HEK293 (cell line): ENCODE measurements at regions not wholly inside any gene's neighbourhood (a gene's known extent, or its start where the extent isn't known, plus 50 kb on each side); places are given as distances from the start of the nearest gene placed in this dataset.

Source experiments
- CTCF ChIA-PET: fragments of 350-600 bp; formaldehyde crosslinking; extraction: SDS; loops from one replicate; lab custom pipeline; 2021; ENCODE audit warnings: antibody characterized with exemption; lab: Yijun Ruan, JAX
- POLR2A ChIA-PET: fragments of 300-600 bp; formaldehyde crosslinking; extraction: SDS; loops from one replicate; lab custom pipeline; 2020; ENCODE audit warnings: antibody characterized with exemption, inconsistent platforms; lab: Yijun Ruan, JAX
- H3K27ac ChIP-seq: fragments of 200-500 bp; sonication (Bioruptor generic); 2 replicates; pipeline ENCODE4 v1.5.1; 2014; ENCODE audit warnings: low read depth, low read length, control low read depth, inconsistent platforms; ENCODE audit errors: extremely low read depth
- H3K36me3 ChIP-seq, 2 experiments: fragments of 200-500 bp in 1 of 2; sonication (Bioruptor generic) in 1 of 2; 1 replicate in 1 of 2; 2 replicates in 1 of 2; pipeline ENCODE4 v1.5.1; 2014 to 2017; ENCODE audit warnings: inconsistent platforms in 2 of 2, low read length in 2 of 2; ENCODE audit not compliant: control insufficient read depth in 2 of 2, insufficient read depth in 1 of 2
- H3K4me1 ChIP-seq: fragments of 200-500 bp; sonication (Bioruptor generic); 2 replicates; pipeline ENCODE4 v1.5.1; 2014; ENCODE audit warnings: mild to moderate bottlenecking, low read length, inconsistent platforms; ENCODE audit not compliant: control insufficient read depth, insufficient read depth
- H3K4me3 ChIP-seq: 2 replicates; pipeline ENCODE4 v1.5.1; 2011; ENCODE audit warnings: low read depth, mild to moderate bottlenecking, control low read depth, low read length, moderate library complexity
- H3K9me3 ChIP-seq: fragments of 200-500 bp; sonication (Bioruptor generic); 2 replicates; pipeline ENCODE4 v1.5.1; 2014; ENCODE audit warnings: low read depth, low read length, inconsistent platforms; ENCODE audit not compliant: control insufficient read depth, insufficient read depth
- BCL11A ChIP-seq: fragments of 450-650 bp; formaldehyde crosslinking; IDR thresholded peaks from 2 replicates; pipeline ENCODE4 v1.5.1; 2016; ENCODE audit warnings: low read depth, missing biosample characterization, missing genetic modification characterization
- BCL11B ChIP-seq: fragments of 450-650 bp; formaldehyde crosslinking; IDR thresholded peaks from 2 replicates; pipeline ENCODE4 v1.5.1; 2016; ENCODE audit warnings: low read depth, missing biosample characterization, missing genetic modification characterization
- KLF1 ChIP-seq: fragments of 450-650 bp; formaldehyde crosslinking; IDR thresholded peaks from 2 replicates; pipeline ENCODE4 v1.5.1; 2016; ENCODE audit warnings: missing biosample characterization, missing genetic modification characterization
- SP2 ChIP-seq: fragments of 450-650 bp; formaldehyde crosslinking; IDR thresholded peaks from 2 replicates; pipeline ENCODE4 v1.5.1; 2016; ENCODE audit warnings: missing biosample characterization, missing genetic modification characterization
- SP3 ChIP-seq: fragments of 450-650 bp; formaldehyde crosslinking; IDR thresholded peaks from 2 replicates; pipeline ENCODE4 v1.5.1; 2016; ENCODE audit warnings: missing biosample characterization, missing genetic modification characterization
- ZBTB44 ChIP-seq: fragments of 450-650 bp; IDR thresholded peaks from 2 replicates; pipeline ENCODE4 v1.5.1; 2018; ENCODE audit warnings: missing biosample characterization, mild to moderate bottlenecking, missing genetic modification characterization
- ZBTB8A ChIP-seq: fragments of 450-650 bp; formaldehyde crosslinking; IDR thresholded peaks from 2 replicates; pipeline ENCODE4 v1.5.1; 2016; ENCODE audit warnings: missing biosample characterization, missing genetic modification characterization
- ZFP3 ChIP-seq: fragments of 450-650 bp; formaldehyde crosslinking; IDR thresholded peaks from 2 replicates; pipeline ENCODE4 v1.5.1; 2016; ENCODE audit warnings: low read depth, missing biosample characterization, missing genetic modification characterization
- ZNF174 ChIP-seq: fragments of 450-650 bp; formaldehyde crosslinking; IDR thresholded peaks from 2 replicates; pipeline ENCODE4 v1.5.0; 2017; ENCODE audit warnings: missing biosample characterization, mild to moderate bottlenecking, missing genetic modification characterization
- ZNF221 ChIP-seq: fragments of 450-650 bp; formaldehyde crosslinking; IDR thresholded peaks from 2 replicates; pipeline ENCODE4 v1.5.1; 2017; ENCODE audit warnings: missing biosample characterization, missing genetic modification characterization, borderline replicate concordance
- ZNF23 ChIP-seq: fragments of 450-650 bp; formaldehyde crosslinking; IDR thresholded peaks from 2 replicates; pipeline ENCODE4 v1.5.1; 2016; ENCODE audit warnings: missing biosample characterization, missing genetic modification characterization, borderline replicate concordance
- ZNF335 ChIP-seq: fragments of 450-650 bp; formaldehyde crosslinking; conservative IDR thresholded peaks from 2 replicates; pipeline ENCODE4 v1.5.1; 2016; ENCODE audit warnings: missing biosample characterization, missing genetic modification characterization
- ZNF341 ChIP-seq: fragments of 450-650 bp; formaldehyde crosslinking; IDR thresholded peaks from 2 replicates; pipeline ENCODE4; 2016; ENCODE audit warnings: low read depth, missing biosample characterization, missing genetic modification characterization
- ZNF354C ChIP-seq: fragments of 450-650 bp; formaldehyde crosslinking; IDR thresholded peaks from 2 replicates; pipeline ENCODE4 v1.5.1; 2016; ENCODE audit warnings: missing biosample characterization, missing genetic modification characterization, low read depth, borderline replicate concordance
- ZNF423 ChIP-seq: fragments of 450-650 bp; formaldehyde crosslinking; IDR thresholded peaks from 2 replicates; pipeline ENCODE4 v1.5.1; 2016; ENCODE audit warnings: missing biosample characterization, missing genetic modification characterization
- ZNF521 ChIP-seq: fragments of 450-650 bp; formaldehyde crosslinking; IDR thresholded peaks from 2 replicates; pipeline ENCODE4 v1.5.1; 2017; ENCODE audit warnings: missing biosample characterization, mild to moderate bottlenecking, missing genetic modification characterization
- ZNF549 ChIP-seq: fragments of 450-650 bp; IDR thresholded peaks from 2 replicates; pipeline ENCODE4 v1.5.1; 2018; ENCODE audit warnings: missing biosample characterization, missing genetic modification characterization, mild to moderate bottlenecking, inconsistent platforms, moderate library complexity
- ZNF580 ChIP-seq: fragments of 450-650 bp; formaldehyde crosslinking; IDR thresholded peaks from 2 replicates; pipeline ENCODE4 v1.5.1; 2016; ENCODE audit warnings: missing biosample characterization, missing genetic modification characterization
- ZNF596 ChIP-seq: fragments of 450-650 bp; IDR thresholded peaks from 2 replicates; pipeline ENCODE4 v1.5.0; 2018; ENCODE audit warnings: missing biosample characterization, mild to moderate bottlenecking, missing genetic modification characterization, moderate library complexity
- ZNF629 ChIP-seq: fragments of 450-650 bp; formaldehyde crosslinking; IDR thresholded peaks from 2 replicates; pipeline ENCODE4 v1.5.1; 2017; ENCODE audit warnings: missing biosample characterization, missing genetic modification characterization
- ZNF658 ChIP-seq: fragments of 450-650 bp; formaldehyde crosslinking; IDR thresholded peaks from 2 replicates; pipeline ENCODE4; 2016; ENCODE audit warnings: missing biosample characterization, missing genetic modification characterization
- ZNF768 ChIP-seq: fragments of 450-650 bp; formaldehyde crosslinking; IDR thresholded peaks from 2 replicates; pipeline ENCODE4 v1.5.1; 2018; ENCODE audit warnings: missing biosample characterization, mild to moderate bottlenecking, missing genetic modification characterization
- TF ChIP-seq, protein P1 (sequence below): fragments of 450-650 bp; formaldehyde crosslinking; IDR thresholded peaks from 2 replicates; pipeline ENCODE4 v1.5.1; 2016; ENCODE audit warnings: missing biosample characterization, missing genetic modification characterization, borderline replicate concordance
- TF ChIP-seq, protein P2 (sequence below): fragments of 450-650 bp; formaldehyde crosslinking; IDR thresholded peaks from 2 replicates; pipeline ENCODE4 v1.5.1; 2017; ENCODE audit warnings: missing biosample characterization, missing genetic modification characterization

- TF ChIP-seq ZNF596 (tag by site-specific recombination) (no peak), ZNF549 (no peak), ZNF768 (tag by site-specific recombination) (no peak), ZNF658 (no peak), SP2 (tag by site-specific recombination) (no peak), BCL11A (tag by site-specific recombination) (no peak)
These were observed 62.5 kb upstream of the HPCAL1 start (continued) for GRCh38 chr2:10240161-10240681.

- Histone ChIP-seq H3K9me3 (no peaks in the 10 kb centered on the region), H3K27ac (no peak overlapping the region), H3K4me1 (no peaks in the 10 kb centered on the region), H3K36me3 (no peaks in the 10 kb centered on the region), H3K4me3 (no peak overlapping the region)
- POLR2A ChIA-PET: no interaction called here
- CTCF ChIA-PET: no interaction called here
- TF ChIP-seq ZNF580 (tag by site-specific recombination) (no peak), ZNF768 (tag by site-specific recombination) (no peak), ZNF341 (no peak), KLF1 (no peak), ZNF521 (tag by site-specific recombination) (no peak), ZBTB8A (tag by site-specific recombination) (no peak), ZNF629 (tag by site-specific recombination) (no peak), ZNF354C (no peak), ZNF335 (no peak), ZNF423 (tag by site-specific recombination) (no peak), BCL11B (tag by site-specific recombination) (no peak), SP3 (no peak), ZFP3 (tag by site-specific recombination) (no peak), ZBTB44 (tag by site-specific recombination) (no peak), ZNF23 (tag by site-specific recombination) (no peak), ZNF174 (no peak), ZNF221 (tag by site-specific recombination) (no peak)
- TF ChIP-seq, protein P1, sequence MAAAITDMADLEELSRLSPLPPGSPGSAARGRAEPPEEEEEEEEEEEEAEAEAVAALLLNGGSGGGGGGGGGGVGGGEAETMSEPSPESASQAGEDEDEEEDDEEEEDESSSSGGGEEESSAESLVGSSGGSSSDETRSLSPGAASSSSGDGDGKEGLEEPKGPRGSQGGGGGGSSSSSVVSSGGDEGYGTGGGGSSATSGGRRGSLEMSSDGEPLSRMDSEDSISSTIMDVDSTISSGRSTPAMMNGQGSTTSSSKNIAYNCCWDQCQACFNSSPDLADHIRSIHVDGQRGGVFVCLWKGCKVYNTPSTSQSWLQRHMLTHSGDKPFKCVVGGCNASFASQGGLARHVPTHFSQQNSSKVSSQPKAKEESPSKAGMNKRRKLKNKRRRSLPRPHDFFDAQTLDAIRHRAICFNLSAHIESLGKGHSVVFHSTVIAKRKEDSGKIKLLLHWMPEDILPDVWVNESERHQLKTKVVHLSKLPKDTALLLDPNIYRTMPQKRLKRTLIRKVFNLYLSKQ (tag by site-specific recombination): no peak
- TF ChIP-seq, protein P2, sequence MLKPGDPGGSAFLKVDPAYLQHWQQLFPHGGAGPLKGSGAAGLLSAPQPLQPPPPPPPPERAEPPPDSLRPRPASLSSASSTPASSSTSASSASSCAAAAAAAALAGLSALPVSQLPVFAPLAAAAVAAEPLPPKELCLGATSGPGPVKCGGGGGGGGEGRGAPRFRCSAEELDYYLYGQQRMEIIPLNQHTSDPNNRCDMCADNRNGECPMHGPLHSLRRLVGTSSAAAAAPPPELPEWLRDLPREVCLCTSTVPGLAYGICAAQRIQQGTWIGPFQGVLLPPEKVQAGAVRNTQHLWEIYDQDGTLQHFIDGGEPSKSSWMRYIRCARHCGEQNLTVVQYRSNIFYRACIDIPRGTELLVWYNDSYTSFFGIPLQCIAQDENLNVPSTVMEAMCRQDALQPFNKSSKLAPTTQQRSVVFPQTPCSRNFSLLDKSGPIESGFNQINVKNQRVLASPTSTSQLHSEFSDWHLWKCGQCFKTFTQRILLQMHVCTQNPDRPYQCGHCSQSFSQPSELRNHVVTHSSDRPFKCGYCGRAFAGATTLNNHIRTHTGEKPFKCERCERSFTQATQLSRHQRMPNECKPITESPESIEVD (tag by site-specific recombination): no peak
These were observed 61.6 kb upstream of the HPCAL1 start for GRCh38 chr2:10240911-10241610.
